ENCODE measurements at regions not wholly inside any gene's neighbourhood (a gene's known extent, or its start where the extent isn't known, plus 50 kb on each side); places are given as distances from the start of the nearest gene placed in this dataset.

- TF ChIP-seq FOXS1 (CRISPR knock-in tag; IDR thresholded peaks at IDR 0.05) (no peak), POLR2A (IDR thresholded peaks at IDR 0.05; ENCODE audit: low read length) (no peak), REST (IDR thresholded peaks at IDR 0.05) (no peak), RAD21 (conservative IDR thresholded peaks at IDR 0.05 in 1 of 2, IDR thresholded peaks at IDR 0.05 in 1 of 2) (no peak), ZNF302 (CRISPR knock-in tag; IDR thresholded peaks at IDR 0.05) (no peak), SMC3 (IDR thresholded peaks at IDR 0.05) (no peak), RARB (CRISPR knock-in tag; IDR thresholded peaks at IDR 0.05) (no peak), CTCF (IDR thresholded peaks at IDR 0.05) (no peak), EP300 (IDR thresholded peaks at IDR 0.05) (no peak), CHD4 (IDR thresholded peaks at IDR 0.05; ENCODE audit: borderline replicate concordance) (no peak), POLR2AphosphoS2 (conservative IDR thresholded peaks at IDR 0.05; ENCODE audit: low read length) (no peak), ELK1 (IDR thresholded peaks at IDR 0.05; ENCODE audit: low read depth, low read length) (no peak)
Observed at GRCh38 chr5:147073098-147073497, 161.7 kb upstream of the STK32A start.
